ENCODE measurements at regions not wholly inside any gene's neighbourhood (a gene's known extent, or its start where the extent isn't known, plus 50 kb on each side); places are given as distances from the start of the nearest gene placed in this dataset.

DNA sequence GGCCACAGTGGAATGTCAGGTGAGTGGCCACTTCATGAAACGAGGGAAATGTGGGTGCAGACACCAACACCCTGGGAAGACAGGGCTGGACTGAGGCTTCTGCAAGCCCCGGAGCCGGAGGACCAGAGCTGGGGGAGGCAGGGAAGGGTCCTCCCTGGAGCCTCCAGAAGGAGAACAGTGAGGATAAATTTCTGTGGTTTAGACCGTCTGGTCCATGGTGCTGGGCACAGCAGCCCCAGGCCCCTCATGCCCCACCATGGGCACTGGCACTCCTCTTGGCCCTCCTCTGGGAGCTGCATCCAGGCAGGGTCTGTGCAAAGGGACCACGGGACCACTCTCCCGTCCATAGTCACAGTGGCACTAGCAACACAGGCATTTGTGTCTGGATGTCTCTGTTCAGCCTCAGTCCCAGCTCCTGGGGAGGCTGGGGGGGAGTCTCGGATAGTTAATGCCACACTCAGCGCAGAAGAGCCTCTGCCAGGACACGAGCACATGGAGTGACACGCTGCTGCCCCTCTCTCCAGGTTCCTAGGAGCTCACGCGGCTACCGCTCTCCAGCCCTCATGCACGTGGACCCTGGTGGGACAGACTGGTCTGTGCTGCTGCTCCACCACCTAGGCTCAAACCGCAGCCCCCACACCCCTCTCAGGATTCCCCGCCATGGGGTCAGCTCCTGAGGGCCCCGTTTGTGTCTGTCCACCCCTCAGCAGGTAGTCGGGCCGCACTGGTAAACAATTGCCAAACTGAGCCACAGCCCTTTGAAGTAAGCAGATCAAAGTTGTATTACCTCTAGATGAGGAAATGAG lies 305.9 kb upstream of the SALL3 start:
- TF ChIP-seq, protein P1, sequence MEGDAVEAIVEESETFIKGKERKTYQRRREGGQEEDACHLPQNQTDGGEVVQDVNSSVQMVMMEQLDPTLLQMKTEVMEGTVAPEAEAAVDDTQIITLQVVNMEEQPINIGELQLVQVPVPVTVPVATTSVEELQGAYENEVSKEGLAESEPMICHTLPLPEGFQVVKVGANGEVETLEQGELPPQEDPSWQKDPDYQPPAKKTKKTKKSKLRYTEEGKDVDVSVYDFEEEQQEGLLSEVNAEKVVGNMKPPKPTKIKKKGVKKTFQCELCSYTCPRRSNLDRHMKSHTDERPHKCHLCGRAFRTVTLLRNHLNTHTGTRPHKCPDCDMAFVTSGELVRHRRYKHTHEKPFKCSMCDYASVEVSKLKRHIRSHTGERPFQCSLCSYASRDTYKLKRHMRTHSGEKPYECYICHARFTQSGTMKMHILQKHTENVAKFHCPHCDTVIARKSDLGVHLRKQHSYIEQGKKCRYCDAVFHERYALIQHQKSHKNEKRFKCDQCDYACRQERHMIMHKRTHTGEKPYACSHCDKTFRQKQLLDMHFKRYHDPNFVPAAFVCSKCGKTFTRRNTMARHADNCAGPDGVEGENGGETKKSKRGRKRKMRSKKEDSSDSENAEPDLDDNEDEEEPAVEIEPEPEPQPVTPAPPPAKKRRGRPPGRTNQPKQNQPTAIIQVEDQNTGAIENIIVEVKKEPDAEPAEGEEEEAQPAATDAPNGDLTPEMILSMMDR (conservative IDR thresholded peaks at IDR 0.05; ENCODE audit: low read length), result no peak
- TF ChIP-seq EZH2phosphoT487 (IDR thresholded peaks at IDR 0.05; ENCODE audit: borderline replicate concordance, low read depth, low read length), result no peak
